Tibial artery (tissue), 4 donors: ENCODE measurements at regions not wholly inside any gene's neighbourhood (a gene's known extent, or its start where the extent isn't known, plus 50 kb on each side); places are given as distances from the start of the nearest gene placed in this dataset.

Source experiments
- DNase-seq, 2 donors: peaks; one replicate each; pipeline ENCODE4 v3.0.0-alpha.2; 2019
- H3K27ac ChIP-seq, 2 donors: fragments of 200-600 bp; sonication (generic) in 1 of 2; 1 replicate in 1 of 2; 2 replicates in 1 of 2; pipeline ENCODE4 v1.5.1; 2018 to 2019; ENCODE audit warnings: mild to moderate bottlenecking in 1 of 2
- H3K27me3 ChIP-seq, 2 donors: fragments of 200-600 bp; sonication (generic) in 1 of 2; one replicate each; pipeline versions ENCODE4 v1.5.1 to v1.6.0; 2016 to 2019
- H3K36me3 ChIP-seq, 3 donors: fragments of 200-600 bp; sonication (generic) in 2 of 3; one replicate each; pipeline ENCODE4 v1.5.1; 2016 to 2019; ENCODE audit warnings: mild to moderate bottlenecking in 2 of 3
- H3K4me1 ChIP-seq, 4 donors: fragments of 200-600 bp; sonication (generic) in 2 of 4; 1 replicate in 3 of 4; 2 replicates in 1 of 4; pipeline ENCODE4 v1.5.1; 2016 to 2019
- H3K4me3 ChIP-seq, 2 donors: fragments of 200-600 bp; sonication (generic) in 1 of 2; 1 replicate in 1 of 2; 2 replicates in 1 of 2; pipeline ENCODE4 v1.5.1; 2018 to 2019; ENCODE audit warnings: mild to moderate bottlenecking in 2 of 2
- H3K9me3 ChIP-seq, 3 donors: fragments of 200-600 bp; sonication (generic) in 1 of 3; one replicate each; pipeline ENCODE4 v1.5.1; 2016 to 2019
- CTCF ChIP-seq, 2 experiments: fragments of 200-600 bp in 1 of 2; fragments of 450-650 bp in 1 of 2; IDR thresholded peaks; one replicate each; pipeline ENCODE4 v1.5.1; 2017 to 2019; ENCODE audit warnings: antibody characterized with exemption in 2 of 2, mild to moderate bottlenecking in 1 of 2, moderate library complexity in 1 of 2
- intact Hi-C: fragments of 100-400 bp; cut with DNase I; formaldehyde crosslinking; loops from one replicate; pipeline ENCODE4 v1.15.0; 2023; ENCODE audit warnings: low total_unique reads

DNA sequence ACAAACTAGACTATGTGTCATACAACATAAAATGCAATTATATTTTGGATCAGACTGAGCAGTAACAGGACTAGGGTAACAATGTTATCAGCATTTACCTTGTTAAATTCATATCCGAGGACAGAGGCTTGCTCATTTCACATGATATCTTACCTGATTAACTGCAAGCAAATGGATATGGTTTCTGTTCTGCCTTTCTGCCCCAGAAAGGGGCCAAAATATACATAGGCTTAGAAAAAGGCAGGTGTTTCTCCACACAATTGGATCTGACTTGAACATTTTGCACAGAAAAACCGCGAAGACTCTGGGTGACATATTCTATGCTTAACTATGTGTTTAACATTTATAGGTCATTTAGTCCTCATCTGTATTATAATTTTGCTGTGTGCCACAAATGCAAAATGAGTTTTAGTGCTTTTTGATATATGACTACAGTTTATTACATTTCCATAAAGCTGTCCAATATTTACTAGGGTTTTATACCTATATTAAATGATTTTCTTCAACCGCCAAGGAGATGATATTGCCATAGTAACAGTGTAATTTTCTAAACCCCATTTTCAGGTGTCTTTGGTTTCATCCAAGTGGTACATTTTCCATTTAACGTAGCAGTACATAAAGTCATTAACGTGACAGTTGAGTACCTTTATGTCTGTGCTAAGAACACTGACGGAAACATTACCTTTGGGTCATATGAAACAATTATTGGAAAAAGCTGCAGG, 249.3 kb upstream of the KRR1 start:
- Histone ChIP-seq H3K4me1 (peaks cover 0 to 7% (median 0%) of the 10 kb centered on the region in 4 donors), H3K9me3 (no peaks in the 10 kb centered on the region), H3K4me3 (no peak overlapping the region), H3K27ac (no peak overlapping the region), H3K36me3 (no peaks in the 10 kb centered on the region), H3K27me3 (no peaks in the 10 kb centered on the region)
- TF ChIP-seq CTCF (IDR thresholded peaks at IDR 0.05): no peak
- no peak for DNase-seq
- intact Hi-C loops: no loop called here

- H3K27me3 ChIP-seq: no peaks in the 10 kb centered on the region
- no peak for TF ChIP-seq CTCF (IDR thresholded peaks at IDR 0.05)
- H3K4me3 ChIP-seq: no peak overlapping the region
- H3K27ac ChIP-seq: no peak overlapping the region
- H3K9me3 ChIP-seq: no peaks in the 10 kb centered on the region
- no peaks in the 10 kb centered on the region for H3K36me3 ChIP-seq
- no peak for DNase-seq
- intact Hi-C loops: no loop called here
- H3K4me1 ChIP-seq: peaks cover 0 to 7% (median 0%) of the 10 kb centered on the region in 4 donors
These were observed 248.6 kb upstream of the KRR1 start for GRCh38 chr12:75759842-75760572.

GRCh38 chr12:75759196-75759595, 247.8 kb upstream of the KRR1 start:
- no peaks in the 10 kb centered on the region for H3K27me3 ChIP-seq
- intact Hi-C loops: no loop called here
- TF ChIP-seq CTCF (IDR thresholded peaks at IDR 0.05): no peak
- DNase-seq: no peak
- no peak overlapping the region for H3K4me3 ChIP-seq
- H3K9me3 ChIP-seq: no peaks in the 10 kb centered on the region
- H3K4me1 ChIP-seq: peaks cover 0 to 7% (median 0%) of the 10 kb centered on the region in 4 donors
- no peaks in the 10 kb centered on the region for H3K36me3 ChIP-seq
- no peak overlapping the region for H3K27ac ChIP-seq

DNA sequence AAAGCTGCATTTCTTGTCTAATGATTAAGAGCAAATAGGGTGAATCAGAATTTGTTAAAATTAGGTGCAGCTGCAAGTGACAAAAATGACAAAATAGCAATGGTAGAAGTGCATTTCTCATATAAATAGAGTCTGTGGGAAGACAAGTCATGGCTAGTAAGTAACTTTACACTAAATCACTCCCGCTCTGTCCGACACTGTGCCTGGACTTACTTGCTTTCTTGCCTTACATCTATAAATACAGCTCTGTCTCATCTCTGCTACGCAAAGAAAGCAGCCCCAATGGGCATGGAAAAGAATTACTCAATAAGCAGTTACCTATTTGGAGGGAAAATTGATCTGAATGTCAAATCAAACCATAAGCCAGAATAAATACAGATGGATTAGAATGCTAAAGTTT, 245.4 kb upstream of the KRR1 start:
- intact Hi-C loops: no loop called here
- H3K9me3 ChIP-seq: no peaks in the 10 kb centered on the region
- no peak for TF ChIP-seq CTCF (IDR thresholded peaks at IDR 0.05)
- H3K4me1 ChIP-seq: peaks cover 0 to 7% (median 0%) of the 10 kb centered on the region in 4 donors
- no peak overlapping the region for H3K4me3 ChIP-seq
- no peaks in the 10 kb centered on the region for H3K36me3 ChIP-seq
- no peak overlapping the region for H3K27ac ChIP-seq
- no peak for DNase-seq
- no peaks in the 10 kb centered on the region for H3K27me3 ChIP-seq

DNA sequence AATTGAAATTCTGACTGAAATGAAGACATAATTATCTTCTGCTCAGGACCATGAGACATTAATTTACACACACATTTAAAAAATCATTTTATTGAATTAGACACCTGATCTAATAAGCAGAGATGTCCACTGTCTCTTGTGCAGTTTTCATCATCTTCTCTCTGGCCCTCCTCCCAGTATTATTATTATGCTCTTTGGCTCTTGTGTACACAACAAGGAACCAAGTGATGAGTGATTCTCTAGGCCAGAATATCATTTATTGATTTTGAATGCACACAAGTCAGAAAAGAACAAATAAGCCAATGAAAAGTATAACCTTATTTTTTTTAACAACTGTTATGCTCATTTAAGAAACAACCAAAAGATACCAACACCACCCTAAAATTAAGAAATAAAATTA, 244.7 kb upstream of the KRR1 start:
- no peak overlapping the region for H3K4me3 ChIP-seq
- H3K9me3 ChIP-seq: no peaks in the 10 kb centered on the region
- no peaks in the 10 kb centered on the region for H3K36me3 ChIP-seq
- H3K27me3 ChIP-seq: no peaks in the 10 kb centered on the region
- no peak for TF ChIP-seq CTCF (IDR thresholded peaks at IDR 0.05)
- H3K27ac ChIP-seq: no peak overlapping the region
- intact Hi-C loops: no loop called here
- no peak for DNase-seq
- H3K4me1 ChIP-seq: peaks cover 0 to 14% (median 1%) of the 10 kb centered on the region in 4 donors
